ENCODE measurements at regions not wholly inside any gene's neighbourhood (a gene's known extent, or its start where the extent isn't known, plus 50 kb on each side); places are given as distances from the start of the nearest gene placed in this dataset.

DNA sequence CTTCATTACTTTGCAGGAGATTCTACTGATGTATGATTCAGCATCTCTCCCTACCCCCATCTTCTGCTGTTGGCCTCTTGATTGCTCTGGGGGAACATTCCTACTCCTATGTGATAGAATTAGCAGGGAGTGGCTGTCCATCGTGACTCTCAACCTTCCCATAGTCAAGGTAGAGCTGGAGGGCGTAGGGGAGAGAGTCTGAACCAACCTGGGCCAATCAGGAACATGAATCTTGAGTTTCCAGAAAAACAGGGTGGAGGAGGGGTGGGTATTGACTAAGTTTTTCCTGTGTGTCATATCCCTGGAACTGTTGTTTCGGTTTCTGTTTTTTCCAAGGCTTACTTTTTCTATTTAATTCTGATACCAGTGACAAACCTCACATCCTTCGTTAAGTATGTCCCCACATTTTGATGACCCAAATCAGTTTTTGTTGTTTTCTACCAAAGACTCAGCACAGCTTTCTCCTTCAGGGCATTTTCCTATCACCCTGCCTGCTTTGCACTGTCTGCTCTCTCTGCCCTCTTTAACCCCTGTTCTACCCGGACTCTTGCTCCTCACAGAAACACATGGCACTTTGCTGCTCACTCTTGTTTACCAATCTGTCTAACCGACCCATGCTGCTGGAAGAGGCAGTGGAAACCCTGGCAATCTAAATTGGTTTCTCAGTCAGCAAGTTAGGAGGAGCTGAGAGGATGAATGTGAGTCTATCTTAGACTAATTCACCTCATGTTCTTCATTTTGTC is 1428.3 kb downstream of the AACS start:
- Histone ChIP-seq H3K4me3 (peak overlapping the region; percentile 31; the same call in 1 of the 2 replicates), H3K4me1 (replicated peaks; ENCODE audit: insufficient read depth) (peaks cover 15% of the 10 kb centered on the region), H3K79me2 (ENCODE audit: low read depth) (no peaks in the 10 kb centered on the region), H4K20me1 (ENCODE audit: insufficient read depth) (no peaks in the 10 kb centered on the region), H3K9me2 (ENCODE audit: insufficient read depth) (no peaks in the 10 kb centered on the region), H2AFZ (peak overlapping the region; percentile 47), H3K27me3 (ENCODE audit: insufficient read depth, low read depth) (no peaks in the 10 kb centered on the region), H3K9me3 (ENCODE audit: insufficient read depth, low read depth) (no peaks in the 10 kb centered on the region; the same call in none of the 2 replicates), H3K27ac (peak overlapping the region; percentile 95), H3F3A (ENCODE audit: insufficient read depth, low read depth) (peaks cover 7% of the 10 kb centered on the region; the same call in 1 of the 2 replicates), H3K36me3 (ENCODE audit: low read depth) (no peaks in the 10 kb centered on the region), H3K4me2 (peak overlapping the region; percentile 75)
- DNase-seq, result peak; percentile 78 to 82
- ChIA-PET CTCF (interaction anchor here (0.7 kb wide), 1 partner anchor 1812 kb away, joined by 4 read pairs; no protein-coding TSS in a partner anchor), POLR2A (ENCODE audit: unreplicated experiment) (interaction anchor here (0.6 kb wide), 1 partner anchor 76 kb away, joined by 6 read pairs; no protein-coding TSS in a partner anchor)
- TF ChIP-seq EZH2 (IDR thresholded peaks at IDR 0.05; ENCODE audit: low read depth), result no peak
- TF ChIP-seq, protein P1, sequence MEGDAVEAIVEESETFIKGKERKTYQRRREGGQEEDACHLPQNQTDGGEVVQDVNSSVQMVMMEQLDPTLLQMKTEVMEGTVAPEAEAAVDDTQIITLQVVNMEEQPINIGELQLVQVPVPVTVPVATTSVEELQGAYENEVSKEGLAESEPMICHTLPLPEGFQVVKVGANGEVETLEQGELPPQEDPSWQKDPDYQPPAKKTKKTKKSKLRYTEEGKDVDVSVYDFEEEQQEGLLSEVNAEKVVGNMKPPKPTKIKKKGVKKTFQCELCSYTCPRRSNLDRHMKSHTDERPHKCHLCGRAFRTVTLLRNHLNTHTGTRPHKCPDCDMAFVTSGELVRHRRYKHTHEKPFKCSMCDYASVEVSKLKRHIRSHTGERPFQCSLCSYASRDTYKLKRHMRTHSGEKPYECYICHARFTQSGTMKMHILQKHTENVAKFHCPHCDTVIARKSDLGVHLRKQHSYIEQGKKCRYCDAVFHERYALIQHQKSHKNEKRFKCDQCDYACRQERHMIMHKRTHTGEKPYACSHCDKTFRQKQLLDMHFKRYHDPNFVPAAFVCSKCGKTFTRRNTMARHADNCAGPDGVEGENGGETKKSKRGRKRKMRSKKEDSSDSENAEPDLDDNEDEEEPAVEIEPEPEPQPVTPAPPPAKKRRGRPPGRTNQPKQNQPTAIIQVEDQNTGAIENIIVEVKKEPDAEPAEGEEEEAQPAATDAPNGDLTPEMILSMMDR (conservative IDR thresholded peaks at IDR 0.05), result no peak
- BruUV-seq (replicated peaks), result no TSS peak
- intact Hi-C loops (cut with micrococcal nuclease; ENCODE audit: unreplicated experiment), result loop anchor here (1.0 to 10.0 kb wide), 5 partner anchors 89 to 439 kb away; no protein-coding TSS in a partner anchor

DNA sequence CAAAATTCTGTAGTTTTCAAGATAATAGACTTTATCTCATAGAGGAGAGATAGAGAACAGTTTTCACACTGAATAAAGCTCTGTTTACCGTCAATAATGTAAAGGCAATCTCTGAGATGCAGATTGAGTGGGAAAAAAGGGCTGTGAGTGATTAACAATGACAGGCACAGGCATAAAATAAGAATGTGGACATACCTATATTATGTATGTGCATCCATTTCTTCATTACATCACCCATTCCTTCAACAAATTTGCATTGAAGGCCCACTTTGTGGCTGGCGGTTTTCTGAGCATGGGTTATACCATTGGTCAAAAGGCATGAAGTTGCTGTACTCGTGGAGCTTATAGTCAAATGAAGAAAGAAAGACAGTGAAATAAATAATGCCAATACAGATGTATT is 1431.0 kb downstream of the AACS start:
- Histone ChIP-seq H3K36me3 (ENCODE audit: low read depth) (no peaks in the 10 kb centered on the region), H3K27ac (no peak overlapping the region), H3K9me3 (ENCODE audit: insufficient read depth, low read depth) (no peaks in the 10 kb centered on the region), H4K20me1 (ENCODE audit: insufficient read depth) (no peaks in the 10 kb centered on the region), H3K9me2 (ENCODE audit: insufficient read depth) (no peaks in the 10 kb centered on the region), H3K4me2 (no peak overlapping the region), H3K4me3 (no peak overlapping the region), H3K4me1 (replicated peaks; ENCODE audit: insufficient read depth) (peaks cover 15% of the 10 kb centered on the region), H3K27me3 (ENCODE audit: insufficient read depth, low read depth) (no peaks in the 10 kb centered on the region), H3F3A (ENCODE audit: insufficient read depth, low read depth) (peaks cover 7% of the 10 kb centered on the region; the same call in 1 of the 2 replicates), H3K79me2 (ENCODE audit: low read depth) (no peaks in the 10 kb centered on the region), H2AFZ (no peak overlapping the region)
- POLR2A ChIA-PET (ENCODE audit: unreplicated experiment), result no interaction called here
- intact Hi-C loops (cut with micrococcal nuclease; ENCODE audit: unreplicated experiment), result loop anchor here (10.0 kb wide), 1 partner anchor 441 kb away; no protein-coding TSS in a partner anchor
- CTCF ChIA-PET, result no interaction called here
- no peak for DNase-seq
- BruUV-seq (replicated peaks), result no TSS peak
- TF ChIP-seq EZH2 (IDR thresholded peaks at IDR 0.05; ENCODE audit: low read depth), result no peak
- TF ChIP-seq, protein P1 (conservative IDR thresholded peaks at IDR 0.05), result no peak

DNA sequence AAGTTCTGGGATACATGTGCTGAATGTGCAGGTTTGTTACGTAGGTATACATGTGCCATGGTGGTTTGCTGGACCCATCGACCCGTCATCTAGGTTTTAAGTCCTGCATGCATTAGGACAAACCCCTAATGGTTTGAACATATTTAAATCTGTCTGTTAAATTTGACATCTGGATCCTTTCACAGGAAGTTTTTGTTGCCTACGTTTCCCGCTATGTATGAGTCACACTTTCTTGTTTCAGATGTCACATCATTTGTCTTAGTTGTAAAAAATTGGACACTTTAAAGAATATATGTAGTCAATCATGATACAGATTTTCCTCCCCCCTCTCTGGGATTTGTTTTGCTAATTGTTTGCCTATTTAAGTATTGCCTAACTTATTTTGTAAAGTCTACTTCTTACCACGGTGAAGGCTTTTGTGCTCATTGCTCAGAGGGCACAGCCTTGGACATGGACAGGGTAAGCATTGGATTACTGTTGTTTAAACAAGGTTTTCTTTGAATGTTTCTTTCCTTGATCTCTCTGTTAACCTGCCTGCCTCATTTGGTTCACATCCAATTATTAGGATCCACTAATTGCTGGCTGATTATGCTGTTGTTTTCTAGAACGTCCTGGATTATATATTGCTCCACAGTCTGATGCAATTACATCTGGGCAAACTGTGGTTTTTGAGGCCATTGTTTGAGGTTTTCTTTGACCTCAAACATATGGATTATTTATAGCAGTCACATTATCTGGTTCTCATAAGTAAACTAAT is 1441.4 kb downstream of the AACS start:
- H3K9me3 ChIP-seq (ENCODE audit: insufficient read depth, low read depth), result 0 out of 2 replicates have a peak, but pooled peaks cover 5% of the 10 kb centered on the region
- H4K20me1 ChIP-seq (ENCODE audit: insufficient read depth), result no peaks in the 10 kb centered on the region
- no peaks in the 10 kb centered on the region for H3K27me3 ChIP-seq (ENCODE audit: insufficient read depth, low read depth)
- no peaks in the 10 kb centered on the region for H3K9me2 ChIP-seq (ENCODE audit: insufficient read depth)
- no peaks in the 10 kb centered on the region for H3K4me1 ChIP-seq (replicated peaks; ENCODE audit: insufficient read depth)
- no peaks in the 10 kb centered on the region for H3K79me2 ChIP-seq (ENCODE audit: low read depth)
- H3K4me2 ChIP-seq, result no peak overlapping the region
- H3K27ac ChIP-seq, result no peak overlapping the region
- intact Hi-C loops (cut with micrococcal nuclease; ENCODE audit: unreplicated experiment), result no loop called here
- no TSS peak for BruUV-seq (replicated peaks)
- POLR2A ChIA-PET (ENCODE audit: unreplicated experiment), result no interaction called here
- no peaks in the 10 kb centered on the region for H3F3A ChIP-seq (ENCODE audit: insufficient read depth, low read depth)
- DNase-seq, result no peak
- CTCF ChIA-PET, result no interaction called here
- H3K36me3 ChIP-seq (ENCODE audit: low read depth), result no peaks in the 10 kb centered on the region
- no peak for TF ChIP-seq EZH2 (IDR thresholded peaks at IDR 0.05; ENCODE audit: low read depth)
- TF ChIP-seq, protein P1 (conservative IDR thresholded peaks at IDR 0.05), result no peak
- H2AFZ ChIP-seq, result no peak overlapping the region
- no peak overlapping the region for H3K4me3 ChIP-seq
